GM12878 (cell line): ENCODE measurements at regions not wholly inside any gene's neighbourhood (a gene's known extent, or its start where the extent isn't known, plus 50 kb on each side); places are given as distances from the start of the nearest gene placed in this dataset.

Experiments used
- ATAC-seq: fragments of 200-7000 bp; cut with Tn5 transposase; 3 replicates; pipeline ENCODE4 v1.9.1; 2020; ENCODE audit warnings: mild to moderate bottlenecking, moderate library complexity
- BruUV-seq: library from RNA; stranded (reverse); fragments of 400-500 nt; replicated peaks from 2 replicates; lab custom pipeline; 2021; lab: Mats Ljungman, UMichigan
- CTCF ChIA-PET: fragments of 300-600 bp; sonication (Branson Sonifier 250); formaldehyde crosslinking; extraction: SDS; loops from one replicate; lab custom pipeline; 2021; ENCODE audit warnings: inconsistent platforms; lab: Yijun Ruan, JAX
- POLR2A ChIA-PET: fragments of 350-600 bp; formaldehyde crosslinking; extraction: SDS; loops from one replicate; lab custom pipeline; 2021; ENCODE audit warnings: inconsistent platforms; lab: Charles Lee
- RAD21 ChIA-PET: fragments of 300-600 bp; sonication (Branson Sonifier 250); formaldehyde crosslinking; loops from one replicate; lab custom pipeline; 2023; ENCODE audit warnings: antibody characterized with exemption; ENCODE audit not compliant: unreplicated experiment; lab: Charles Lee
- SMC1A ChIA-PET: fragments of 300-600 bp; sonication (Branson Sonifier 250); formaldehyde crosslinking; loops from one replicate; lab custom pipeline; 2023; ENCODE audit not compliant: unreplicated experiment, uncharacterized antibody; lab: Charles Lee
- DNase-seq: peaks from one replicate; pipeline ENCODE4 v3.0.0-alpha.2; 2011; ENCODE audit warnings: low read depth, low spot score
- FAIRE-seq: peaks from 3 replicates; lab custom pipeline; 2011; peaks lifted over from hg19 to GRCh38; lab: Jason Lieb, UNC
- H2AFZ ChIP-seq: 2 replicates; pipeline ENCODE4 v1.6.0; 2011; ENCODE audit warnings: low read depth, low read length, control low read depth; ENCODE audit not compliant: control insufficient read depth
- H3K27ac ChIP-seq: 2 replicates; pipeline ENCODE4 v1.5.1; 2011; ENCODE audit warnings: control low read depth; ENCODE audit not compliant: control insufficient read depth, insufficient read depth
- H3K27me3 ChIP-seq, 2 experiments: replicated peaks in 1 of 2; 2 replicates each; pipeline versions ENCODE4 v1.6.0 to v1.6.1; 2011; ENCODE audit warnings: low read length in 1 of 2; ENCODE audit not compliant: control insufficient read depth in 2 of 2, insufficient read depth in 2 of 2
- H3K36me3 ChIP-seq, 2 experiments: 2 replicates each; pipeline ENCODE4 v1.5.1; 2011; ENCODE audit warnings: low read length in 1 of 2; ENCODE audit not compliant: control insufficient read depth in 2 of 2, insufficient read depth in 2 of 2
- H3K4me1 ChIP-seq: 2 replicates; pipeline ENCODE4 v1.6.1; 2011; ENCODE audit warnings: mild to moderate bottlenecking, low read length, moderate library complexity, mixed read lengths; ENCODE audit not compliant: control insufficient read depth, insufficient read depth
- H3K4me2 ChIP-seq: 2 replicates; pipeline ENCODE4 v1.6.0; 2011; ENCODE audit warnings: control low read depth; ENCODE audit not compliant: control insufficient read depth, insufficient read depth
- H3K4me3 ChIP-seq: fragments of 200-600 bp; sonication (generic); 2 replicates; pipeline ENCODE4 v1.5.1; 2016
- H3K79me2 ChIP-seq: 2 replicates; pipeline ENCODE4 v1.6.0; 2011; ENCODE audit warnings: low read length; ENCODE audit not compliant: control insufficient read depth, insufficient read depth
- H3K9ac ChIP-seq: 2 replicates; pipeline ENCODE4 v1.8.0; 2011; ENCODE audit warnings: low read length, control low read depth, mixed read lengths; ENCODE audit not compliant: control insufficient read depth, insufficient read depth
- H3K9me3 ChIP-seq: replicated peaks from 3 replicates; pipeline ENCODE4 v1.5.1; 2011; ENCODE audit warnings: mild to moderate bottlenecking, low read length; ENCODE audit not compliant: control insufficient read depth, insufficient read depth
- H4K20me1 ChIP-seq: 2 replicates; pipeline ENCODE4 v1.6.0; 2011; ENCODE audit not compliant: control insufficient read depth, insufficient read depth
- BCL11A ChIP-seq: IDR thresholded peaks from 2 replicates; pipeline ENCODE4 v1.6.1; 2011; ENCODE audit warnings: low read depth, low read length
- E4F1 ChIP-seq: fragments of 450-650 bp; IDR thresholded peaks from 2 replicates; pipeline ENCODE4 v1.6.1; 2018; ENCODE audit warnings: borderline replicate concordance, mild to moderate bottlenecking; ENCODE audit not compliant: partially characterized antibody
- EGR1 ChIP-seq, 2 experiments: IDR thresholded peaks; 1 replicate in 1 of 2; 2 replicates in 1 of 2; pipeline ENCODE4 v1.6.1; 2011 to 2012; ENCODE audit warnings: low read depth in 2 of 2, low read length in 2 of 2, borderline replicate concordance in 1 of 2, mild to moderate bottlenecking in 1 of 2, moderate library complexity in 1 of 2
- FOXK2 ChIP-seq: fragments of 450-650 bp; IDR thresholded peaks from 2 replicates; pipeline ENCODE4 v1.6.1; 2017; ENCODE audit warnings: mild to moderate bottlenecking, moderate library complexity
- HDAC2 ChIP-seq: fragments of 200-600 bp; sonication (generic); IDR thresholded peaks from 2 replicates; pipeline ENCODE4 v1.6.1; 2017
- HDAC6 ChIP-seq: fragments of 200-600 bp; sonication (generic); IDR thresholded peaks from one replicate; pipeline ENCODE4 v1.8.0; 2017; ENCODE audit warnings: antibody characterized with exemption; ENCODE audit not compliant: unreplicated experiment
- KLF5 ChIP-seq: fragments of 450-650 bp; IDR thresholded peaks from 2 replicates; pipeline ENCODE4 v1.6.1; 2014; ENCODE audit warnings: mild to moderate bottlenecking; ENCODE audit not compliant: partially characterized antibody
- NKRF ChIP-seq: fragments of 450-650 bp; conservative IDR thresholded peaks from 2 replicates; pipeline ENCODE4 v1.6.1; 2017; ENCODE audit warnings: mild to moderate bottlenecking, moderate library complexity
- RBBP5 ChIP-seq: fragments of 200-600 bp; sonication (generic); conservative IDR thresholded peaks from 2 replicates; pipeline ENCODE4 v1.6.1; 2016
- SUPT20H ChIP-seq: IDR thresholded peaks from 2 replicates; pipeline ENCODE4 v1.6.1; 2011; ENCODE audit warnings: low read depth, mild to moderate bottlenecking, low read length, moderate library complexity, borderline replicate concordance; ENCODE audit not compliant: control insufficient read depth
- TCF12 ChIP-seq: IDR thresholded peaks from 2 replicates; pipeline ENCODE4 v1.6.1; 2011; ENCODE audit warnings: low read depth, mild to moderate bottlenecking, low read length
- ZNF274 ChIP-seq: IDR thresholded peaks from one replicate; pipeline ENCODE4 v1.8.0; 2011; ENCODE audit not compliant: insufficient read length, insufficient read depth
- WGBS: methylation state at CpG from one replicate; pipeline ENCODE4 v1.1.6; 2016; ENCODE audit warnings: low lambda C conversion rate; ENCODE audit not compliant: insufficient replicate concordance, insufficient coverage; ENCODE audit errors: missing lambda C conversion rate; 5-methylcytosine and 5-hydroxymethylcytosine counted together
- in situ Hi-C: fragments of 300-500 bp; cut with MboI; formaldehyde crosslinking; loops from 9 replicates; pipeline ENCODE4 v1.14.3; 2018; ENCODE audit warnings: mixed read lengths
- intact Hi-C: fragments of 100-400 bp; cut with micrococcal nuclease; formaldehyde crosslinking; loops from one replicate; pipeline ENCODE4 v1.14.2; 2022; ENCODE audit not compliant: unreplicated experiment

- TF ChIP-seq BCL11A (no peak), HDAC6 (no peak), HDAC2 (no peak)
- TF ChIP-seq, all 136 proteins: peak for 0
These were observed 1605.7 kb upstream of the CDH6 start (continued) for GRCh38 chr5:29587832-29588231.

GRCh38 chr5:29568028-29568427, 1625.5 kb upstream of the CDH6 start:
- BruUV-seq: no TSS peak
- CTCF ChIA-PET: interaction anchor here (0.6 kb wide), 1 partner anchor 169 kb away, joined by 3 read pairs; no protein-coding TSS in a partner anchor
- Histone ChIP-seq H3K27me3 (no peaks in the 10 kb centered on the region), H3K4me1 (no peaks in the 10 kb centered on the region), H3K4me3 (no peak overlapping the region), H3K9ac (no peak overlapping the region), H3K36me3 (no peaks in the 10 kb centered on the region), H2AFZ (no peak overlapping the region), H4K20me1 (no peaks in the 10 kb centered on the region), H3K4me2 (no peak overlapping the region), H3K79me2 (no peaks in the 10 kb centered on the region), H3K27ac (no peak overlapping the region), H3K9me3 (no peaks in the 10 kb centered on the region)
- RAD21 ChIA-PET: no interaction called here
- FAIRE-seq: no peak
- no peak for ATAC-seq
- SMC1A ChIA-PET: interaction anchor here (0.6 kb wide), 1 partner anchor 283 kb away, joined by 3 read pairs; no protein-coding TSS in a partner anchor
- intact Hi-C loops: no loop called here
- no peak for DNase-seq
- POLR2A ChIA-PET: no interaction called here
- in situ Hi-C loops: no loop called here
- WGBS: 0% methylated on average over 2 of the region's 2 CpGs
- TF ChIP-seq SUPT20H: no peak

- H3K9ac ChIP-seq: no peak overlapping the region
- ATAC-seq: no peak
- ChIA-PET RAD21 (no interaction called here), SMC1A (no interaction called here), POLR2A (no interaction called here), CTCF (no interaction called here)
- H3K4me2 ChIP-seq: no peak overlapping the region
- in situ Hi-C loops (no loop called here), intact Hi-C loops (no loop called here)
- no TSS peak for BruUV-seq
- FAIRE-seq: no peak
- H3K4me3 ChIP-seq: no peak overlapping the region
- H3K79me2 ChIP-seq: no peaks in the 10 kb centered on the region
- no peak overlapping the region for H2AFZ ChIP-seq
- H3K36me3 ChIP-seq: no peaks in the 10 kb centered on the region
- WGBS: 22% methylated on average over 4 of the region's 4 CpGs
- DNase-seq: no peak
- H4K20me1 ChIP-seq: no peaks in the 10 kb centered on the region
- no peaks in the 10 kb centered on the region for H3K27me3 ChIP-seq
- no peaks in the 10 kb centered on the region for H3K4me1 ChIP-seq
- no peak overlapping the region for H3K27ac ChIP-seq
- H3K9me3 ChIP-seq: no peaks in the 10 kb centered on the region
- no peak for TF ChIP-seq EGR1 (IDR thresholded peaks at IDR 0.05; ENCODE audit: borderline replicate concordance in 1 of 2, low read depth in 2 of 2, low read length in 2 of 2)
- TF ChIP-seq RBBP5: no peak
- TF ChIP-seq ZNF274: no peak
- no peak for TF ChIP-seq TCF12
- no peak for TF ChIP-seq FOXK2
- TF ChIP-seq NKRF: no peak
- TF ChIP-seq E4F1: no peak
- no peak for TF ChIP-seq KLF5
These were observed 1631.9 kb upstream of the CDH6 start for GRCh38 chr5:29561564-29561963.
